Sigmoid colon (tissue), 6 donors: ENCODE measurements at regions not wholly inside any gene's neighbourhood (a gene's known extent, or its start where the extent isn't known, plus 50 kb on each side); places are given as distances from the start of the nearest gene placed in this dataset.

ENCODE experiments used
- DNase-seq: peaks from one replicate; pipeline ENCODE4 v3.0.0-alpha.2; 2019
- H3K27ac ChIP-seq, 4 donors: fragments of 200-600 bp; sonication (generic); one replicate each; pipeline ENCODE4 v1.5.1; 2016 to 2019; ENCODE audit warnings: mild to moderate bottlenecking in 1 of 4
- H3K27me3 ChIP-seq, 3 donors: fragments of 200-600 bp; sonication (generic); one replicate each; pipeline ENCODE4 v1.5.1; 2019; ENCODE audit warnings: mild to moderate bottlenecking in 1 of 3
- H3K36me3 ChIP-seq, 4 donors: fragments of 200-600 bp; sonication (generic); one replicate each; pipeline ENCODE4 v1.5.1; 2016 to 2019
- H3K4me1 ChIP-seq, 4 donors: fragments of 200-600 bp; sonication (generic); one replicate each; pipeline ENCODE4 v1.5.1; 2017 to 2019
- H3K4me3 ChIP-seq, 4 donors: fragments of 200-600 bp; sonication (generic); one replicate each; pipeline ENCODE4 v1.5.1; 2017 to 2019; ENCODE audit warnings: mild to moderate bottlenecking in 2 of 4, moderate library complexity in 1 of 4
- H3K9me3 ChIP-seq, 4 donors: fragments of 200-600 bp in 3 of 4; sonication (generic) in 3 of 4; one replicate each; pipeline versions ENCODE4 v1.5.1 to v1.6.1; 2013 to 2019
- EP300 ChIP-seq, 4 donors: sonication (generic); formaldehyde crosslinking; IDR thresholded peaks; one replicate each; pipeline ENCODE4 v1.6.1; 2017; ENCODE audit warnings: antibody characterized with exemption in 4 of 4
- POLR2A ChIP-seq, 2 donors: fragments of 450-650 bp; IDR thresholded peaks; one replicate each; pipeline ENCODE4 v1.6.1; 2016; ENCODE audit warnings: antibody characterized with exemption in 2 of 2, mild to moderate bottlenecking in 2 of 2, moderate library complexity in 2 of 2
- POLR2AphosphoS5 ChIP-seq, 4 donors: sonication (generic); formaldehyde crosslinking; IDR thresholded peaks; one replicate each; pipeline ENCODE4 v1.6.1; 2017; ENCODE audit warnings: antibody characterized with exemption in 4 of 4
- WGBS, 2 donors: extraction: QIAGEN DNeasy Blood & Tissue Kit; methylation state at CpG; one replicate each; pipeline ENCODE4 v1.1.7; 2013; 5-methylcytosine and 5-hydroxymethylcytosine counted together
- intact Hi-C: fragments of 100-400 bp; cut with DNase I; formaldehyde crosslinking; loops from one replicate; pipeline ENCODE4 v1.15.1; 2023
- TF ChIP-seq, protein P1 (sequence below), 4 experiments: fragments of 450-650 bp in 3 of 4; fragments of 200-600 bp in 1 of 4; IDR thresholded peaks; one replicate each; pipeline ENCODE4 v1.5.1; 2016 to 2019; ENCODE audit warnings: antibody characterized with exemption in 4 of 4, mild to moderate bottlenecking in 3 of 4, moderate library complexity in 2 of 4
- donor health status: healthy with polysubstance abuse.
- donor health status: healthy.

- DNase-seq, result no peak
- Histone ChIP-seq H3K9me3 (no peaks in the 10 kb centered on the region), H3K27ac (peak overlapping the region in 3 of 4 donors; percentile 75 to 86 (median 85)), H3K36me3 (no peaks in the 10 kb centered on the region), H3K4me3 (no peak overlapping the region), H3K27me3 (no peaks in the 10 kb centered on the region), H3K4me1 (peaks cover 0 to 78% (median 69%) of the 10 kb centered on the region in 4 donors)
- intact Hi-C loops, result loop anchor here (5.0 to 10.0 kb wide), 3 partner anchors 67 to 163 kb away; partner anchors contain the start of genes JCAD and MTPAP
- 68 to 79% methylated on average over 7 of the region's 7 CpGs for WGBS, 2 donors
- TF ChIP-seq EP300 (IDR thresholded peaks at IDR 0.05) (no peak), POLR2A (IDR thresholded peaks at IDR 0.05) (no peak), POLR2AphosphoS5 (IDR thresholded peaks at IDR 0.05) (no peak)
- TF ChIP-seq, protein P1, sequence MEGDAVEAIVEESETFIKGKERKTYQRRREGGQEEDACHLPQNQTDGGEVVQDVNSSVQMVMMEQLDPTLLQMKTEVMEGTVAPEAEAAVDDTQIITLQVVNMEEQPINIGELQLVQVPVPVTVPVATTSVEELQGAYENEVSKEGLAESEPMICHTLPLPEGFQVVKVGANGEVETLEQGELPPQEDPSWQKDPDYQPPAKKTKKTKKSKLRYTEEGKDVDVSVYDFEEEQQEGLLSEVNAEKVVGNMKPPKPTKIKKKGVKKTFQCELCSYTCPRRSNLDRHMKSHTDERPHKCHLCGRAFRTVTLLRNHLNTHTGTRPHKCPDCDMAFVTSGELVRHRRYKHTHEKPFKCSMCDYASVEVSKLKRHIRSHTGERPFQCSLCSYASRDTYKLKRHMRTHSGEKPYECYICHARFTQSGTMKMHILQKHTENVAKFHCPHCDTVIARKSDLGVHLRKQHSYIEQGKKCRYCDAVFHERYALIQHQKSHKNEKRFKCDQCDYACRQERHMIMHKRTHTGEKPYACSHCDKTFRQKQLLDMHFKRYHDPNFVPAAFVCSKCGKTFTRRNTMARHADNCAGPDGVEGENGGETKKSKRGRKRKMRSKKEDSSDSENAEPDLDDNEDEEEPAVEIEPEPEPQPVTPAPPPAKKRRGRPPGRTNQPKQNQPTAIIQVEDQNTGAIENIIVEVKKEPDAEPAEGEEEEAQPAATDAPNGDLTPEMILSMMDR (IDR thresholded peaks at IDR 0.05), result no peak
Measured at GRCh38 chr10:30184397-30185033, 125.1 kb upstream of the JCAD start.

DNA sequence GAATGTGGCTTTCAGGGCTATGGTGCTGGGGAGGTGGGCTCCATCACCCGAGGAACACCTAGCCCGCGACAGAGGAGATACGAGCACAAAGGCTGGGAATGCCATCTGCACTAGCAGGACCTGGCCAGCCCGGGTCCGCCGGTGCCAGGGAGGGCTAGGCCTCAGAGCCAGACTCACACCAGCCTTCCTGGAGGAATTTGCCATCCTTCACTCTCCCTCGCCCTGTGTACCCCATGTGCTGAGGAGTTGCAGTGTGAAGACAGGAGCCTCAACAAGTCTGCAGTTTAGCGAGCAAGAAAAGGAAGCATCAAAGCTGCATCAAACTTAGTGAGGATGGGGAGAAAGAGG is 123.6 kb upstream of the JCAD start:
- no peak overlapping the region for H3K4me3 ChIP-seq
- H3K36me3 ChIP-seq, result no peaks in the 10 kb centered on the region
- TF ChIP-seq, protein P1 (IDR thresholded peaks at IDR 0.05), result no peak
- TF ChIP-seq EP300 (IDR thresholded peaks at IDR 0.05) (no peak), POLR2A (IDR thresholded peaks at IDR 0.05) (no peak), POLR2AphosphoS5 (IDR thresholded peaks at IDR 0.05) (no peak)
- peaks cover 0 to 63% (median 55%) of the 10 kb centered on the region in 4 donors for H3K4me1 ChIP-seq
- no peak for DNase-seq
- intact Hi-C loops, result loop anchor here (5.0 to 10.0 kb wide), 2 partner anchors 66 to 128 kb away; partner anchors contain the start of gene JCAD
- H3K27me3 ChIP-seq, result no peaks in the 10 kb centered on the region
- peak overlapping the region; percentile 61 to 86 (median 80) for H3K27ac ChIP-seq
- 66 to 86% methylated on average over 9 of the region's 9 CpGs for WGBS, 2 donors
- H3K9me3 ChIP-seq, result no peaks in the 10 kb centered on the region

- intact Hi-C loops, result loop anchor here (5.0 to 10.0 kb wide), 2 partner anchors 65 to 128 kb away; partner anchors contain the start of gene JCAD
- no peak for DNase-seq
- H3K4me3 ChIP-seq, result no peak overlapping the region
- TF ChIP-seq POLR2AphosphoS5 (IDR thresholded peaks at IDR 0.05) (peak in 3 of 4 donors; percentile 5 to 33 (median 22)), EP300 (IDR thresholded peaks at IDR 0.05) (no peak)
- TF ChIP-seq, protein P1 (IDR thresholded peaks at IDR 0.05), result no peak
- H3K36me3 ChIP-seq, result no peaks in the 10 kb centered on the region
- peaks cover 0 to 61% (median 50%) of the 10 kb centered on the region in 4 donors for H3K4me1 ChIP-seq
- peak overlapping the region; percentile 61 to 86 (median 80) for H3K27ac ChIP-seq
- no peaks in the 10 kb centered on the region for H3K27me3 ChIP-seq
- H3K9me3 ChIP-seq, result no peaks in the 10 kb centered on the region
- WGBS, 2 donors, result 65 to 74% methylated on average over 25 of the region's 25 CpGs
Measured at GRCh38 chr10:30182191-30183054, 123.0 kb upstream of the JCAD start.

DNA sequence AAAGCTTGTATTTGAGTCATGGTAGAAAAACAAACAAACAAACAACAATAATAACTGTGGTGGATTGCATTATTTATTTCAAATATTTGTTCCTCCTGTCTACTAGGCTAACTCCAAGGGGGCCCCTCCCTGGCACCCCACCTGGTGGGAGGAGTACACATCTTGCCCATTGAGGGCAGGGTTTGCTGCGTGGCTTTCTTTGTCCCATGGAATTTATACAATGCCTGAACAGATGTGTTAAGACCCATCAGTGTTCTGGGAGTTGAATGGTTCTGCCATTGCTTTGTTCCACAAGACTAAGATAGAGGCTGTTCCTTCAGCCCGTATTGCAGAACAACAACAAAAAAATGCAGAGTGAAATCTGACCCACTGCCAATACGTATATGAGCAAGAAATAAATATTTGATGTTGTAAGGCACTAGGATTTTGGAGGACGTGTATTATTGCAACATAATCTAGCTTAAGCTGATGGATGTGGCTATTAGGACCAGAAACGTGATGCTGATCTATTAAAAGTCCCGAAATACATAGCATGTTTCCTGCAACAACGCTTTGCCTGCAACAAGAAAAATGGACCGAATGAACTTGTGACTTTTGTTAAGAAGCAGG is 119.1 kb upstream of the JCAD start:
- Histone ChIP-seq H3K9me3 (no peaks in the 10 kb centered on the region), H3K27me3 (no peaks in the 10 kb centered on the region), H3K27ac (no peak overlapping the region), H3K36me3 (no peaks in the 10 kb centered on the region), H3K4me3 (no peak overlapping the region), H3K4me1 (peaks cover 0 to 32% (median 21%) of the 10 kb centered on the region in 4 donors)
- no peak for TF ChIP-seq POLR2A (IDR thresholded peaks at IDR 0.05)
- TF ChIP-seq, protein P1 (IDR thresholded peaks at IDR 0.05), result no peak
- TF ChIP-seq EP300 (IDR thresholded peaks at IDR 0.05), result no peak
- TF ChIP-seq POLR2AphosphoS5 (IDR thresholded peaks at IDR 0.05), result no peak
- WGBS, 2 donors, result 44 to 63% methylated on average over 8 of the region's 8 CpGs
- intact Hi-C loops, result no loop called here
- DNase-seq, result no peak
